ENCODE measurements at regions not wholly inside any gene's neighbourhood (a gene's known extent, or its start where the extent isn't known, plus 50 kb on each side); places are given as distances from the start of the nearest gene placed in this dataset.
"Not testable (repeated sequence)": the region's sequence is repeated elsewhere in the genome, so short reads cannot be mapped to it uniquely, and the experiment has no call there.

GRCh38 chr15:89026167-89026566 is 62.1 kb upstream of the ABHD2 start:
- intact Hi-C loops (cut with DNase I) = no loop called here
- no peak for TF ChIP-seq CTCF (IDR thresholded peaks at IDR 0.05)
- no peak for TF ChIP-seq POLR2A (IDR thresholded peaks at IDR 0.05)
- no peaks in the 10 kb centered on the region for H3K36me3 ChIP-seq
- H3K9me3 ChIP-seq = no peaks in the 10 kb centered on the region
- no peak for DNase-seq
- ATAC-seq = no peak
- no peaks in the 10 kb centered on the region for H3K4me1 ChIP-seq
- H3K27ac ChIP-seq = no peak overlapping the region
- no peaks in the 10 kb centered on the region for H3K27me3 ChIP-seq
- no peak overlapping the region for H3K4me3 ChIP-seq

GRCh38 chr15:89028036-89028435 is 60.2 kb upstream of the ABHD2 start:
- Histone ChIP-seq H3K27me3 (no peaks in the 10 kb centered on the region), H3K27ac (no peak overlapping the region), H3K9me3 (no peaks in the 10 kb centered on the region), H3K36me3 (no peaks in the 10 kb centered on the region), H3K4me3 (no peak overlapping the region), H3K4me1 (no peaks in the 10 kb centered on the region)
- no peak for ATAC-seq
- 73% methylated on average over 7 of the region's 7 CpGs for WGBS (ENCODE audit: insufficient coverage, low coverage, low lambda C conversion rate, missing lambda C conversion rate)
- intact Hi-C loops (cut with DNase I) = no loop called here
- no peak for DNase-seq
- TF ChIP-seq CTCF (IDR thresholded peaks at IDR 0.05) = no peak
- TF ChIP-seq POLR2A (IDR thresholded peaks at IDR 0.05) = no peak

GRCh38 chr15:89030311-89030710 is 57.9 kb upstream of the ABHD2 start:
- DNase-seq = no peak
- H3K27me3 ChIP-seq = no peaks in the 10 kb centered on the region
- intact Hi-C loops (cut with DNase I) = no loop called here

GRCh38 chr15:89031637-89032285 is 56.5 kb upstream of the ABHD2 start:
- H3K4me1 ChIP-seq; ATAC-seq; H3K27me3 ChIP-seq; H3K36me3 ChIP-seq; H3K9me3 ChIP-seq; H3K27ac ChIP-seq; DNase-seq; H3K4me3 ChIP-seq; intact Hi-C loops (cut with DNase I): not testable (repeated sequence)
- WGBS (ENCODE audit: insufficient coverage, low coverage, low lambda C conversion rate, missing lambda C conversion rate) = 88% methylated on average over 8 of the region's 47 CpGs

More at GRCh38 chr15:89030311-89030710, 57.9 kb upstream of the ABHD2 start:
- H3K4me3 ChIP-seq = no peak overlapping the region
- WGBS (ENCODE audit: insufficient coverage, low coverage, low lambda C conversion rate, missing lambda C conversion rate) = 71% methylated on average over 3 of the region's 3 CpGs
- TF ChIP-seq POLR2A (IDR thresholded peaks at IDR 0.05) = no peak
- no peak for TF ChIP-seq CTCF (IDR thresholded peaks at IDR 0.05)
- no peak for ATAC-seq
- H3K36me3 ChIP-seq = no peaks in the 10 kb centered on the region
- no peaks in the 10 kb centered on the region for H3K9me3 ChIP-seq
- H3K4me1 ChIP-seq = no peaks in the 10 kb centered on the region
- H3K27ac ChIP-seq = no peak overlapping the region

GRCh38 chr15:89034305-89034704 is 54.0 kb upstream of the ABHD2 start:
- 38% methylated on average over 4 of the region's 4 CpGs for WGBS (ENCODE audit: insufficient coverage, low coverage, low lambda C conversion rate, missing lambda C conversion rate)
- intact Hi-C loops (cut with DNase I) = no loop called here

More at GRCh38 chr15:89034305-89034704, 54.0 kb upstream of the ABHD2 start:
- no peak overlapping the region for H3K27ac ChIP-seq
- peak; percentile 20 to 31 (median 28) for TF ChIP-seq CTCF (IDR thresholded peaks at IDR 0.05)
- no peak for TF ChIP-seq POLR2A (IDR thresholded peaks at IDR 0.05)
- no peaks in the 10 kb centered on the region for H3K27me3 ChIP-seq
- H3K4me3 ChIP-seq = no peak overlapping the region
- H3K4me1 ChIP-seq = no peaks in the 10 kb centered on the region
- ATAC-seq (no peak), DNase-seq (no peak)
- H3K9me3 ChIP-seq = no peaks in the 10 kb centered on the region
- no peaks in the 10 kb centered on the region for H3K36me3 ChIP-seq

Data from right lobe of liver (tissue), 6 donors.